Mammary epithelial cell (primary cell): ENCODE measurements at regions not wholly inside any gene's neighbourhood (a gene's known extent, or its start where the extent isn't known, plus 50 kb on each side); places are given as distances from the start of the nearest gene placed in this dataset.

Source experiments
- EZH2 ChIP-seq: IDR thresholded peaks from 2 replicates; pipeline ENCODE4 v1.6.1; 2012; ENCODE audit warnings: low read length, inconsistent platforms, borderline replicate concordance
- TF ChIP-seq, protein P1 (sequence below), 2 donors: IDR thresholded peaks in 1 of 2; conservative IDR thresholded peaks in 1 of 2; 2 replicates each; pipeline ENCODE4 v1.5.1; 2011 to 2012; ENCODE audit warnings: inconsistent platforms in 2 of 2, low read length in 2 of 2, mild to moderate bottlenecking in 2 of 2, control low read depth in 1 of 2, low read depth in 1 of 2; ENCODE audit not compliant: insufficient read depth in 1 of 2; ENCODE audit errors: extremely low read depth in 1 of 2

DNA sequence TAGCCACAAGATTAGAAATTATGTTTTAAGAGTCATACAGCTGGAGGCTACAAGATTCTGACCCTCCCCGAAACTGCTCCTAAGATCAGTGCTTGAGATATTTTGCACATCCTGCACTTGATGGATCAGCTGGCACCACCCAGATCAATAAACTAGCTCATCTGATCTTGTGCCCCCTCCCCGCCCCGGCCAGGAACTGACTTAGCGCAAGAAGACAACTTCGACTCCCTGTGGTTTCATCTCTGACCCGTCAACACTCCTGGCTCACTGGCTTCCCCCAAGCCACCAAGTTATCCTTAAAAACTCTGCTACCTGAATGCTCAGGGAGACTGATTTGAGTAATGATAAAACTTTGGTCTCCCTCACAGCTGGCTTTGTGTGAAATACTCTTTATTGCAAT lies 73.5 kb upstream of the NPSR1 start:
- TF ChIP-seq, protein P1, sequence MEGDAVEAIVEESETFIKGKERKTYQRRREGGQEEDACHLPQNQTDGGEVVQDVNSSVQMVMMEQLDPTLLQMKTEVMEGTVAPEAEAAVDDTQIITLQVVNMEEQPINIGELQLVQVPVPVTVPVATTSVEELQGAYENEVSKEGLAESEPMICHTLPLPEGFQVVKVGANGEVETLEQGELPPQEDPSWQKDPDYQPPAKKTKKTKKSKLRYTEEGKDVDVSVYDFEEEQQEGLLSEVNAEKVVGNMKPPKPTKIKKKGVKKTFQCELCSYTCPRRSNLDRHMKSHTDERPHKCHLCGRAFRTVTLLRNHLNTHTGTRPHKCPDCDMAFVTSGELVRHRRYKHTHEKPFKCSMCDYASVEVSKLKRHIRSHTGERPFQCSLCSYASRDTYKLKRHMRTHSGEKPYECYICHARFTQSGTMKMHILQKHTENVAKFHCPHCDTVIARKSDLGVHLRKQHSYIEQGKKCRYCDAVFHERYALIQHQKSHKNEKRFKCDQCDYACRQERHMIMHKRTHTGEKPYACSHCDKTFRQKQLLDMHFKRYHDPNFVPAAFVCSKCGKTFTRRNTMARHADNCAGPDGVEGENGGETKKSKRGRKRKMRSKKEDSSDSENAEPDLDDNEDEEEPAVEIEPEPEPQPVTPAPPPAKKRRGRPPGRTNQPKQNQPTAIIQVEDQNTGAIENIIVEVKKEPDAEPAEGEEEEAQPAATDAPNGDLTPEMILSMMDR (conservative IDR thresholded peaks at IDR 0.05 in 1 of 2, IDR thresholded peaks at IDR 0.05 in 1 of 2; ENCODE audit: extremely low read depth in 1 of 2, insufficient read depth in 1 of 2, low read depth in 1 of 2, low read length in 2 of 2): no peak
- TF ChIP-seq EZH2: no peak
